Omental fat pad (tissue), 3 donors: ENCODE measurements at regions not wholly inside any gene's neighbourhood (a gene's known extent, or its start where the extent isn't known, plus 50 kb on each side); places are given as distances from the start of the nearest gene placed in this dataset.
"Not testable (repeated sequence)": the region's sequence is repeated elsewhere in the genome, so short reads cannot be mapped to it uniquely, and the experiment has no call there.

Experiments
- ATAC-seq: fragments of 150-250 bp; one replicate; pipeline ENCODE4 v1.9.1; 2016; ENCODE audit warnings: mild to moderate bottlenecking, moderate library complexity; ENCODE audit not compliant: low FRiP score
- DNase-seq: peaks from one replicate; pipeline ENCODE4 v3.0.0-alpha.2; 2019; ENCODE audit warnings: low spot score
- TF ChIP-seq, protein P1 (sequence below), 3 donors: fragments of 450-650 bp; IDR thresholded peaks; one replicate each; pipeline ENCODE4 v1.5.1; 2016 to 2017; ENCODE audit warnings: antibody characterized with exemption in 3 of 3, mild to moderate bottlenecking in 3 of 3, moderate library complexity in 2 of 3

DNA sequence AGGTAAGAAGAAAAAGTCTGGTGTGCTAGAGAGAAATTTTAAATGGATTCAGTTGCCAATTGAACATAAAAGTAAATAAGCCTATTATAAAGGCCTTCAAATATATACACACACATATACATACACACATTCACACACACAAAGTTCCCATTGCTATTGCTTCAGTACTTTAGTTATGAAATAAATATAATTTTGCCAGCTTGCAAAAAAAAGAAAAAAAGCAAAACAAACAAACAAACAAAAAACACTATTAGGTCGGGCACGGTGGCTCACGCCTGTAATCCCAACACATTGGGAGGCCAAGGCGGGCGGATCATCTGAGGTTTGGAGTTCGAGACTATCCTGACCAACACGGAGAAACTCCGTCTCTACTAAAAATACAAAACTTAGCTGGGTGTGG lies 80.3 kb downstream of the SPIN4 start:
- DNase-seq (no peak), ATAC-seq (no peak)
- TF ChIP-seq, protein P1, sequence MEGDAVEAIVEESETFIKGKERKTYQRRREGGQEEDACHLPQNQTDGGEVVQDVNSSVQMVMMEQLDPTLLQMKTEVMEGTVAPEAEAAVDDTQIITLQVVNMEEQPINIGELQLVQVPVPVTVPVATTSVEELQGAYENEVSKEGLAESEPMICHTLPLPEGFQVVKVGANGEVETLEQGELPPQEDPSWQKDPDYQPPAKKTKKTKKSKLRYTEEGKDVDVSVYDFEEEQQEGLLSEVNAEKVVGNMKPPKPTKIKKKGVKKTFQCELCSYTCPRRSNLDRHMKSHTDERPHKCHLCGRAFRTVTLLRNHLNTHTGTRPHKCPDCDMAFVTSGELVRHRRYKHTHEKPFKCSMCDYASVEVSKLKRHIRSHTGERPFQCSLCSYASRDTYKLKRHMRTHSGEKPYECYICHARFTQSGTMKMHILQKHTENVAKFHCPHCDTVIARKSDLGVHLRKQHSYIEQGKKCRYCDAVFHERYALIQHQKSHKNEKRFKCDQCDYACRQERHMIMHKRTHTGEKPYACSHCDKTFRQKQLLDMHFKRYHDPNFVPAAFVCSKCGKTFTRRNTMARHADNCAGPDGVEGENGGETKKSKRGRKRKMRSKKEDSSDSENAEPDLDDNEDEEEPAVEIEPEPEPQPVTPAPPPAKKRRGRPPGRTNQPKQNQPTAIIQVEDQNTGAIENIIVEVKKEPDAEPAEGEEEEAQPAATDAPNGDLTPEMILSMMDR (IDR thresholded peaks at IDR 0.05): no peak

DNA sequence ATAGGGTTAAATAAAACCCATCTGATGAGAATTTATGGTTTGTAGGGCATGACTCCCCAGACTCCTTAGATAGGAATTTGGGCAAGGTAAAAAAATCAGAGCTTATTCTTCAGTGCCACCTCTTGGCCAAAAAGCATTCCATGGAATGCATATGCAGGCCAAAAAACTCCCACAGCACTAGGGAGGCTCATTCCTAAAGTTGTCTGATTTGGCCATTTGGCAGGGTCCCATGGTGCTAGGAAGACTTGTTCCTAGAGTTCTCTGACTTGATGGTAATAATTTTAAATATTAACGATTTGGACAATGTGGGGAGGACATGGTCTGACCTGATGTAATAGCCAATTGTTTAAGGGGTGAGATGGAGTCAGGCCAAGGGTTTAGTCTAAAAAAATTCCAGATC lies 93.0 kb downstream of the SPIN4 start:
- ATAC-seq (no peak), DNase-seq (no peak)
- TF ChIP-seq, protein P1 (IDR thresholded peaks at IDR 0.05): no peak

DNA sequence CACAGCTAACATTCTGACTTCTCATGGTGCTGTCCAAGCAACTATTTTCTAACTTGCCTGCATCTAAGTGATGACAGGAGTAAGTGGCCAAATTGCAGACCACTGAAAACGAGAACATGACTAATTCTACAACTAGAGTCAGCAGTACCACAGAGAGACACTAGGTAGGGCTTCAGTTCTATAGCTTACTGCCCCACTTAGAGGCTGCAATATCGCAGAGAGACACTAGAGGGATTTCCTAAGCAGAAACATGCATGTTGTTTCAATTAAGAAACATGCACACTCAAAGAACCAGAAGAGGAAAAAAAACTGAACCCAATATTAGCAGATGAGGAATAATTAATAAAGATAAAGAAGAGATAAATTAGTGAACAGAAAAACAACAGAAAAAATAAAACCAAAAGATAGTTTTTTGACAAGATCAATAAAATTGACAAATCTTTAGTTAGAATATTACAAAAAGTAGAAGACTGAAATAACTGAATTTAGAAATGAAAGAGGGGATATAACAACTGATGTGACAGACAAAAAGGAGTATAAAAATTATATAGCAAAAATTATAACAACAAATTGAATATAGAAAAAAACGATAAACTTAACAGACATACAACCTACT lies 100.8 kb downstream of the SPIN4 start:
- peak; percentile 78 for ATAC-seq
- DNase-seq: no peak
- TF ChIP-seq, protein P1 (IDR thresholded peaks at IDR 0.05): peak in 1 of 3 donors; percentile 61

DNA sequence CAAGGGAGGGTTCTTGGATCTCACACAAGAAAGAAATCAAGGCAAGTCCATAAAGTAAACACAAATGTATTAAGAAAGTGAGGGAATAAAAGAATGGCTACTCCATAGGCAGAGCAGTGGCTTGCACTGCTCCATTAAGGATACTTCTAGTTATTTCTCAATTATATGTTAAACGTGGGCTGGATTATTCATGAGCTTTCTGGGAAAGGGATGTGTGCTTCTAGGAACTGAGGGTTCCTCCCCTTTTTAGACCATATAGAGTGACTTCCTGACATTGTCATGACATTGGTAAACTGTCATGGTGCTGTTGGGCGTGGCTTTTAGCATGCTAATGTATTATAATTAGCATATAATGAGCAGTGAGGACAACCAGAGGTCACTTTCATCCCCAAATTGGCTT lies 108.4 kb downstream of the SPIN4 start:
- not testable (repeated sequence) for DNase-seq, ATAC-seq

DNA sequence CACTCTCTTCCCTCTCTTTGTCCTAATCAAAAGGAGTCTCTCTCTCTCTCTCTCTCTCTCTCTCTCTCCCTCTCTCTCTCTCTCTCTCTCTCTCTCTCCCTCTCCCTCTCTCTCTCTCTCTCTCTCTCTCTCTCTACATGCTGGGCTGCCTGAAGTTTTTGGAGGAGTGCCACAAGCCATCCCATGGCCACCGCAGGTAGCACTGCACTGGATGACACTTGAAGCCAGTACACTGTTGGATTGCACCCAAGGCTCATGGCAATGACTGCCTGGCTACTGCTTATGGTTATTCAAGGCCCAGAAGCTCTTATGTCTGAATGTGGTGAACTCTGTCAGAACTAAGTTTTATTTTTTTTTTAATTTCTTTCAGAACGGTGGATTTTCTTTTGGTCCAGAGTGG lies 115.2 kb downstream of the SPIN4 start:
- DNase-seq, ATAC-seq: not testable (repeated sequence)

DNA sequence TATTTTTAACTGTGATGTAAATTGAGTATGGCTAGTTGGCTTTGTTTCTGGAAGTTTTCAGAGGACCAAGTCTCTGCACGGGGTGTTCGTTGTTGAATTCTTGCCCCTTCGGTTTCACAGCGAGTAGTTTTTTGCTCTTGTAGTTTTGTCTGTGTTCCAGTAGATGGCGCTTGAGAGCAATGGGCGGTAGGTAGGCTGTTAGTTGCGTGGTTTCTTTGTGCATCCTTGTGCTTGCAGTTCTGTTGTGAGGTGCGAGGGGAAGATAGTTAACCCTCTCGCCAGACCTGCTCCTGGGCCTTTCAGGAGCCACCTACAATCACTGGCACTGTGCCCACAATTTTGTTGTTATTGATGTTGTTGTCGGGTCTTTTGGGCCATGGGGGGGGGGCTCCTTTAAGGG lies 118.1 kb downstream of the SPIN4 start:
- not testable (repeated sequence) for ATAC-seq, DNase-seq

DNA sequence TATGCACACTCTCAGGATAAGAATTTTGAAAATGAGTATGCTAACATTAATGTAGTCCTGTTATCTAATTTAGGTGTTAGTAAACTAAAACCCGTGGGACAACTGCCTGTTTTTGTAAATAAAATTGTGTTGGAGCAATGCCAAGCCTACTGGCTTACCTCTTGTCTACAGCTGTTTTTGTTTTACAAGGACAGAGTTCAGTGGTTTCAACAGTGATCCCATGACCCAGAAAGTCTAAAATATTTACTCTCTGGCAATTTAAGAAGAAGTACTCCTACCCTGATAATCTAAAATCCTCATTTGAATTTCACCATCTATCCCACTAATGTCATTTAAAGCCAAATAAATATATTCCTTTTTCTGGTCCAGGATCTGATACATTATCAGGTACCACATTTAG lies 132.9 kb downstream of the SPIN4 start:
- not testable (repeated sequence) for ATAC-seq, DNase-seq

DNA sequence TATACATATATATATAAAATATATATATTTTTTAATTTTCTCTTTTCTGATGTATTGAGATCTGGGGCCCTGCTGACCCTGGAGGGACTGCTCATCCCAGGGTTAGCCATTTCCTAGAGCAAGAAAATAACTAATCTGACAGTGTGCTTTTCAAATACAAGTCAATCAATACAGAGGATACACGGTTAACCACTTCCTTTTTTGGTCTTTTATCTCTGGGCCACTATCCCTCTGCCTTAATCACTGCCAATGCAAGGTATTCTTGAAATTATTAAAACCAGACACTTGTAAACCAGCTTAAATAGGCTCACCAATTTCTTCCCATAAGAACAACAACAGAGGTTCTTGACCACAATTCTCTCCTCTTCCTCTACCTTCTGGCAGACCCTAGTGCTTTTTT lies 133.6 kb downstream of the SPIN4 start:
- DNase-seq, ATAC-seq: not testable (repeated sequence)

DNA sequence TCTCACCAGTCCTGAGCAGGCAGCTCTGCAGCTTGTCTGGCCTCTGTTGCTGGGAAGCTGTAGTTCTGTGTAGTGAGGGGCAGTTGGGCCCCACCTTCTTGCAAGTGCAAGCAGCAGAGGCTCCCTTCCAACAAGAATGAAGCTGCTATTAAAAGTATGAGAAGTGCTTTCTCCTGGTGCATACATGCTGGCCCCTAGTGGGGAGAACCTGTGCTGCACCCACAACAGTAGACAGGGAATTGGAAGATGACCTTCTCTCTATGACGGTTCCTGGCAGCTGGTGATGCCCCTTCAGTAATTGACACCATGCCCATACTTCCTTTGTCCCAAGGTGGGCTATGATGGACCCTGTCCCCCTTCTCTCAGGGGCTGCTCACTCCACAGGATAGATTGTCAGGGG lies 141.5 kb downstream of the SPIN4 start:
- not testable (repeated sequence) for DNase-seq
- peak; percentile 49 for ATAC-seq

DNA sequence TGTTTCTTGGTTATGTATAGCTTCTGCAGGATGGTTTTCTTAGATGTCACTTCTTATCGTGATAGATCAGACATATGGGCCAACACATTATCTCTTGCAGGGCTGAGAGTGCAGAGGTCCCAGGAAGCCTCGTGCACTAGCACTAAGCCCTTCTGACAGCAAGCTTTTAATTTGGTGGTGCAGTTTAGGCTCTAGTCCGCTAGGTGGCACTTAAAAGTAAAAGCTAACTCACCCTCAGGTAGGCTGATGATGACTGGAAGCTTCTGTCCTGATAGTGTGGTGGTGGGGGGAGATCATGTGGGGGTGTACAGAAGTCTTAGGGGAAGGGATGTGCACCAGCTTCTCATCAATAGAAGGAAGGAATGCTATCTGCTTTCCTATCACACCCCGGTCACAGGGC lies 142.0 kb downstream of the SPIN4 start:
- not testable (repeated sequence) for ATAC-seq

DNA sequence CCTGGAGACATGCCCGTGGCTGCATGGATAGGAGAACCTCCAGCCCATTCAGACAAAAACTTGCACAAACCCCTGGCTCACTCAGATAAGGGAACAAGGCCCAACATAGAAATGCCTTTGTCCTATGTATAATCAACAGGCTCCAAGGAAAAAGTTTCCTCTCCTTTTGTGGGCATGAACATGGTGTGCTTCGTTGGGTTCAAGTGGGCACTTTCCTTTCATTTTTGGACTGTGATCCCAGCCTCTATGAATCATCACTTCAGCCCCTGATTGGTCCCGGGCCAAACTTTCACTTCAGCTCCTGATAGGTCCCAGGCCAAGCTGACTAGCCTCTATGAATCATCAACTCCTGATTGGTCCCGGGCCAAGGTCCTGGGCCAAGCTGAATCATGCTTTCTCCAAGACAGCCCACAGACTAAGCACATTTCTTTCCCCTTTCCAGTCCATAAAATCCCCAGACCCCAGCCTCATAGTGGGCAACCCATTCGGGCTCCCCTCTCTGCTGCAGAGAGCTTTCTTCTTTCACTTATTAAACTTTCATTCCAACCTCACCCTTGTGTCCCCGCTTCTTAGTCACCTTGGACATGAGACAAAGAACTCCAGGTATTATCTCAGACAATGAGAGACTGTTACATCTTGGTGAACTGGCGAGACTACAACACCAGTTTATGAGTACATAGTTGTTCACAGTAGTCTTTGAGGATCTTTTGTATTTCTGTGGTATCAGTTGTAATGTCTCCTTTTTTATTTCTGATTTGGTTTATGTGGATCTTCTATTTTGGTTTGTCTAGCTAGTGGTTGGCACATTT lies 146.7 kb downstream of the SPIN4 start:
- ATAC-seq: peak; percentile 97
- not testable (repeated sequence) for DNase-seq

More for the DNA sequence above, 142.0 kb downstream of the SPIN4 start:
- DNase-seq: not testable (repeated sequence)

DNA sequence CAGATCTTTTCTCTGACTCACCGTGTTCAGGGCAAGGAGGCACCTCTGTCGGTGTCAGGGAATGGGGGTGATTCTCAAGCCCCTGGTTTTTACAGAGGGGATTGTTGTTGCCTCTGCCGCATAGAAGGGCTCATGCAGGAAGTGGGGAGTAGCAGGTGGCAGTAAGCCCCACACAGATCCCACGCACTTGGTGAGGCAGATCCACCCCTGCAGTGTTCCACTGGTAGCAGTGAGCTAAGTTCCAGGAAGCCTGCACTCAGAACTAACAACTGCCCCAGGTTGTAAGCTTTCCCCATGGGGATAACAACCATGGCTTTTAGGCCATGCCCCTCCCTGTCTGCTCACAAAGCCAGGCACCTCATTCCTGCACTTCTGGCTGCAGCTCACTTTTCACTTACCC lies 149.1 kb downstream of the SPIN4 start:
- not testable (repeated sequence) for DNase-seq, ATAC-seq

DNA sequence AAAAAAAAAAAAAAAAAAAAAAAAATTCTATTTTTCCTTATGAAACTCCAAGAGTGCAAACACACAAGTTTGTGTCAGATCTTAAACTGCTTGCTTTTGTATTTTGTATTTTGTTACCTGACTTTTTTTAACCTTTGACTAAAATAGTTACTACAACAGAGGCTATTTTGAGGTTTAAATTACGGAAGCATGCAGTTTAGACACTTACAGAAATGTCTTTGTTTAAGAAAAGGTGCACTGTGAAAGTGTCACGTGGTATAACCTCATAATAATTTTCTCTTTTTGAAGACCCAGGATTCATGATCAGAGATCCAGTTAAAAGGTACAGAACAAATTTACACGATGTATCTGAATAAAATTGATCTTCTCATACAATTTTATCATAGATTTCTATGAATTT lies 152.4 kb downstream of the SPIN4 start:
- ATAC-seq: not testable (repeated sequence)

DNA sequence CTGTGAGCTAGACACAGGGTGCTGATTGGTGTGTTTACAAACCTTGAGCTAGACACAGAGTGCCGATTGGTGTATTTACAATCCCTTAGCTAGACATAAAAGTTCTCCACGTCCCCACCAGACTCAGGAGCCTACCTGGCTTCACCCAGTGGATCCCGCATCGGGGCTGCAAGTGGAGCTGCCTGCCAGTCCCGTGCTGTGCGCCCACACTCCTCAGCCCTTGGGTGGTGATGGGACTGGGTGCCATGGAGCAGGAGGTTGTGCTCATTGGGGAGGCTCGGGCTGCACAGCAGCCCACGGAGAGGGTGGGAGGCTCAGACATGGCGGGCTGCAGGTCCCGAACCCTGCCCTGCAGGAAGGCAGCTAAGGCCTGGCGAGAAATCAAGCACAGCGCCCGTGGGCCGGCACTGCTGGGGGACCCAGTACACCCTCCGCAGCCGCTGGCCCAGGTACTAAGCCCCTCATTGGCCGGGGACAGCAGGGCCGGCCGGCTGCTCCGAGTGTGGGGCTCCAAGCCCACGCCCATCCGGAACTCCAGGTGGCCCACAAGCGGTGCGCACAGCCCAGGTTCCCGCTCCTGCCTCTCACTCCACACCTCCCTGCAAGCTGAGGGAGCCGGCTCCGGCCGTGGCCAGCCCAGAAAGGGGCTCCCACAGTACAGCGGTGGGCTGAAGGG lies 158.6 kb downstream of the SPIN4 start:
- not testable (repeated sequence) for ATAC-seq, DNase-seq

More for the DNA sequence above, 152.4 kb downstream of the SPIN4 start:
- not testable (repeated sequence) for DNase-seq
